HEK293 (cell line): ENCODE measurements at regions not wholly inside any gene's neighbourhood (a gene's known extent, or its start where the extent isn't known, plus 50 kb on each side); places are given as distances from the start of the nearest gene placed in this dataset.

Experiments used
- CTCF ChIA-PET: fragments of 350-600 bp; formaldehyde crosslinking; extraction: SDS; loops from one replicate; lab custom pipeline; 2021; ENCODE audit warnings: antibody characterized with exemption; lab: Yijun Ruan, JAX
- POLR2A ChIA-PET: fragments of 300-600 bp; formaldehyde crosslinking; extraction: SDS; loops from one replicate; lab custom pipeline; 2020; ENCODE audit warnings: antibody characterized with exemption, inconsistent platforms; lab: Yijun Ruan, JAX
- H3K27ac ChIP-seq: fragments of 200-500 bp; sonication (Bioruptor generic); 2 replicates; pipeline ENCODE4 v1.5.1; 2014; ENCODE audit warnings: low read depth, low read length, control low read depth, inconsistent platforms; ENCODE audit errors: extremely low read depth
- H3K36me3 ChIP-seq, 2 experiments: fragments of 200-500 bp in 1 of 2; sonication (Bioruptor generic) in 1 of 2; 1 replicate in 1 of 2; 2 replicates in 1 of 2; pipeline ENCODE4 v1.5.1; 2014 to 2017; ENCODE audit warnings: inconsistent platforms in 2 of 2, low read length in 2 of 2; ENCODE audit not compliant: control insufficient read depth in 2 of 2, insufficient read depth in 1 of 2
- H3K4me1 ChIP-seq: fragments of 200-500 bp; sonication (Bioruptor generic); 2 replicates; pipeline ENCODE4 v1.5.1; 2014; ENCODE audit warnings: mild to moderate bottlenecking, low read length, inconsistent platforms; ENCODE audit not compliant: control insufficient read depth, insufficient read depth
- H3K4me3 ChIP-seq: 2 replicates; pipeline ENCODE4 v1.5.1; 2011; ENCODE audit warnings: low read depth, mild to moderate bottlenecking, control low read depth, low read length, moderate library complexity
- H3K9me3 ChIP-seq: fragments of 200-500 bp; sonication (Bioruptor generic); 2 replicates; pipeline ENCODE4 v1.5.1; 2014; ENCODE audit warnings: low read depth, low read length, inconsistent platforms; ENCODE audit not compliant: control insufficient read depth, insufficient read depth
- FEZF1 ChIP-seq: fragments of 450-650 bp; formaldehyde crosslinking; IDR thresholded peaks from 2 replicates; pipeline ENCODE4 v1.5.1; 2016; ENCODE audit warnings: missing biosample characterization, missing genetic modification characterization
- HOXA7 ChIP-seq: sonication (generic); formaldehyde crosslinking; IDR thresholded peaks from 2 replicates; pipeline ENCODE4 v1.8.1; 2022; ENCODE audit warnings: missing genetic modification reagents, borderline replicate concordance
- SP7 ChIP-seq: fragments of 450-650 bp; formaldehyde crosslinking; IDR thresholded peaks from 2 replicates; pipeline ENCODE4 v1.5.1; 2016; ENCODE audit warnings: missing biosample characterization, missing genetic modification characterization
- ZBTB21 ChIP-seq: fragments of 450-650 bp; formaldehyde crosslinking; IDR thresholded peaks from 2 replicates; pipeline ENCODE4 v1.5.1; 2017; ENCODE audit warnings: missing biosample characterization, missing genetic modification characterization
- ZFHX2 ChIP-seq: fragments of 450-650 bp; formaldehyde crosslinking; conservative IDR thresholded peaks from 2 replicates; pipeline ENCODE4 v1.5.1; 2016; ENCODE audit warnings: missing biosample characterization, missing genetic modification characterization
- ZNF155 ChIP-seq: fragments of 450-650 bp; formaldehyde crosslinking; IDR thresholded peaks from 2 replicates; pipeline ENCODE4 v1.5.1; 2016; ENCODE audit warnings: missing biosample characterization, missing genetic modification characterization
- ZNF19 ChIP-seq: fragments of 450-650 bp; formaldehyde crosslinking; IDR thresholded peaks from 2 replicates; pipeline ENCODE4; 2016; ENCODE audit warnings: missing biosample characterization, missing genetic modification characterization, low read depth
- ZNF2 ChIP-seq: fragments of 450-650 bp; formaldehyde crosslinking; IDR thresholded peaks from 2 replicates; pipeline ENCODE4 v1.5.1; 2016; ENCODE audit warnings: missing biosample characterization, missing genetic modification characterization
- ZNF202 ChIP-seq: fragments of 450-650 bp; formaldehyde crosslinking; IDR thresholded peaks from 2 replicates; pipeline ENCODE4 v1.5.1; 2016; ENCODE audit warnings: missing biosample characterization, missing genetic modification characterization, borderline replicate concordance
- ZNF24 ChIP-seq: fragments of 450-650 bp; formaldehyde crosslinking; IDR thresholded peaks from 2 replicates; pipeline ENCODE4 v1.5.1; 2016; ENCODE audit warnings: missing biosample characterization, missing genetic modification characterization
- ZNF274 ChIP-seq, 2 experiments: fragments of 200-500 bp in 1 of 2; fragments of 450-650 bp in 1 of 2; sonication (Bioruptor generic) in 1 of 2; formaldehyde crosslinking in 1 of 2; IDR thresholded peaks; 2 replicates each; pipeline versions ENCODE4 v1.5.1 to v1.6.1; 2014 to 2016; ENCODE audit warnings: borderline replicate concordance in 1 of 2, inconsistent platforms in 1 of 2, low read length in 1 of 2, missing biosample characterization in 1 of 2, missing genetic modification characterization in 1 of 2
- ZNF302 ChIP-seq: fragments of 450-650 bp; formaldehyde crosslinking; IDR thresholded peaks from 2 replicates; pipeline ENCODE4 v1.5.1; 2016; ENCODE audit warnings: missing biosample characterization, missing genetic modification characterization, low read depth
- ZNF433 ChIP-seq: fragments of 450-650 bp; formaldehyde crosslinking; IDR thresholded peaks from 2 replicates; pipeline ENCODE4 v1.5.1; 2016; ENCODE audit warnings: missing biosample characterization, missing genetic modification characterization, low read depth
- ZNF521 ChIP-seq: fragments of 450-650 bp; formaldehyde crosslinking; IDR thresholded peaks from 2 replicates; pipeline ENCODE4 v1.5.1; 2017; ENCODE audit warnings: missing biosample characterization, mild to moderate bottlenecking, missing genetic modification characterization
- ZNF600 ChIP-seq: fragments of 450-650 bp; formaldehyde crosslinking; IDR thresholded peaks from 2 replicates; pipeline ENCODE4 v1.5.1; 2016; ENCODE audit warnings: missing biosample characterization, missing genetic modification characterization
- ZNF621 ChIP-seq: fragments of 450-650 bp; formaldehyde crosslinking; IDR thresholded peaks from 2 replicates; pipeline ENCODE4 v1.5.1; 2017; ENCODE audit warnings: missing biosample characterization, missing genetic modification characterization
- ZNF660 ChIP-seq: fragments of 450-650 bp; IDR thresholded peaks from 2 replicates; pipeline ENCODE4 v1.5.1; 2018; ENCODE audit warnings: missing biosample characterization, mild to moderate bottlenecking, missing genetic modification characterization
- TF ChIP-seq, protein P1 (sequence below): fragments of 450-650 bp; IDR thresholded peaks from 2 replicates; pipeline ENCODE4 v1.5.1; 2018; ENCODE audit warnings: missing biosample characterization, missing genetic modification characterization
- TF ChIP-seq, protein P2 (sequence below): fragments of 450-650 bp; formaldehyde crosslinking; IDR thresholded peaks from 2 replicates; pipeline ENCODE4 v1.5.1; 2016; ENCODE audit warnings: missing biosample characterization, missing genetic modification characterization

DNA sequence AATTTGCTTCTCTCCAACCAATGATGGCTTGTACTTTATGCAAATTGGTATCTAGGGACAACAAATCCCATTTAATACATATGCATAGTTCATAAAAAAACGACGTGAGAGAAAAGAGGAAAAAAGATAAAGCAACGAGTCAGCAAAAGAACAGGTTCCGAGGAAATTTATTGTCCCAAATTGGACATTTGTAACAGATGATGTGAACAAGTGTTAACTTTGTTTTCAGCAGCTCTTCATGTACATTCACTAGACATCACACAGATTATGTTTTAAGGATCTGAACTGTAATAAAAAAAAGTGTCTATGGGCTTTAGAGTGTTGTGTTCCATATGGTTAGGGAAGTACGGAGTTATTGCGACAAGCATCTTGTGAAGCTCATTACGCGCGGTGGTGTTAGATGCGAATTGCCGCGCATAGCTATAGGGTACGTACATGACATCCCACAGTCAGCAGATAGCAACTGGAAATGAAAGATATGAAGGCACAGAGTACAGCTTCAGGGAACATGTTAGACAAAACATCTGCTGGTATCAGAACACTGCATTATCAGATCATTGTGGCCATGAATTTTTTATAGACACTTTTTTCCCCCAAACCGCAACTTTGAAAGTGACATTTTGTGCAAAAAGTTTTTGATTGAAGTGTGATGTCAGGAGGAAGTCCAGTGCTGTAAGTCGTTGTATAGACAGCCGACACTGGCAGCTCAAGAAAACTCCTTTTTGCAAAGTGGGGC, 1073.1 kb upstream of the FANCL start:
- H3K36me3 ChIP-seq, result no peaks in the 10 kb centered on the region
- ChIA-PET POLR2A (no interaction called here), CTCF (interaction anchor here (3.4 kb wide), 1 partner anchor 12 kb away, joined by 15 read pairs; no protein-coding TSS in a partner anchor)
- no peaks in the 10 kb centered on the region for H3K4me1 ChIP-seq
- TF ChIP-seq ZNF621 (tag by site-specific recombination) (no peak), ZFHX2 (no peak), FEZF1 (tag by site-specific recombination) (no peak), SP7 (tag by site-specific recombination) (no peak), HOXA7 (no peak), ZNF433 (tag by site-specific recombination) (no peak), ZNF600 (tag by site-specific recombination) (no peak)
- TF ChIP-seq, protein P1, sequence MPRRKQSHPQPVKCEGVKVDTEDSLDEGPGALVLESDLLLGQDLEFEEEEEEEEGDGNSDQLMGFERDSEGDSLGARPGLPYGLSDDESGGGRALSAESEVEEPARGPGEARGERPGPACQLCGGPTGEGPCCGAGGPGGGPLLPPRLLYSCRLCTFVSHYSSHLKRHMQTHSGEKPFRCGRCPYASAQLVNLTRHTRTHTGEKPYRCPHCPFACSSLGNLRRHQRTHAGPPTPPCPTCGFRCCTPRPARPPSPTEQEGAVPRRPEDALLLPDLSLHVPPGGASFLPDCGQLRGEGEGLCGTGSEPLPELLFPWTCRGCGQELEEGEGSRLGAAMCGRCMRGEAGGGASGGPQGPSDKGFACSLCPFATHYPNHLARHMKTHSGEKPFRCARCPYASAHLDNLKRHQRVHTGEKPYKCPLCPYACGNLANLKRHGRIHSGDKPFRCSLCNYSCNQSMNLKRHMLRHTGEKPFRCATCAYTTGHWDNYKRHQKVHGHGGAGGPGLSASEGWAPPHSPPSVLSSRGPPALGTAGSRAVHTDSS (tag by site-specific recombination), result no peak
- H3K4me3 ChIP-seq, result no peak overlapping the region
- H3K9me3 ChIP-seq, result no peaks in the 10 kb centered on the region
- H3K27ac ChIP-seq, result no peak overlapping the region

GRCh38 chr2:59312967-59313940, 1072.1 kb upstream of the FANCL start:
- H3K4me1 ChIP-seq, result no peaks in the 10 kb centered on the region
- H3K9me3 ChIP-seq, result no peaks in the 10 kb centered on the region
- H3K27ac ChIP-seq, result no peak overlapping the region
- no peak overlapping the region for H3K4me3 ChIP-seq
- CTCF ChIA-PET, result interaction anchor here (3.4 kb wide), 1 partner anchor 11 kb away, joined by 15 read pairs; no protein-coding TSS in a partner anchor
- TF ChIP-seq ZNF621 (tag by site-specific recombination) (no peak), ZNF202 (tag by site-specific recombination) (no peak), ZBTB21 (tag by site-specific recombination) (no peak), ZNF521 (no peak), ZNF302 (tag by site-specific recombination) (no peak), ZNF660 (tag by site-specific recombination) (no peak), ZNF2 (tag by site-specific recombination) (no peak), ZNF155 (tag by site-specific recombination) (no peak), ZNF24 (tag by site-specific recombination) (no peak), ZNF274 (IDR thresholded peaks at IDR 0.05; ENCODE audit: low read length) (no peak), ZNF274 (tag by site-specific recombination; IDR thresholded peaks at IDR 0.05; ENCODE audit: borderline replicate concordance) (no peak), ZNF19 (tag by site-specific recombination) (no peak)
- TF ChIP-seq, protein P2, sequence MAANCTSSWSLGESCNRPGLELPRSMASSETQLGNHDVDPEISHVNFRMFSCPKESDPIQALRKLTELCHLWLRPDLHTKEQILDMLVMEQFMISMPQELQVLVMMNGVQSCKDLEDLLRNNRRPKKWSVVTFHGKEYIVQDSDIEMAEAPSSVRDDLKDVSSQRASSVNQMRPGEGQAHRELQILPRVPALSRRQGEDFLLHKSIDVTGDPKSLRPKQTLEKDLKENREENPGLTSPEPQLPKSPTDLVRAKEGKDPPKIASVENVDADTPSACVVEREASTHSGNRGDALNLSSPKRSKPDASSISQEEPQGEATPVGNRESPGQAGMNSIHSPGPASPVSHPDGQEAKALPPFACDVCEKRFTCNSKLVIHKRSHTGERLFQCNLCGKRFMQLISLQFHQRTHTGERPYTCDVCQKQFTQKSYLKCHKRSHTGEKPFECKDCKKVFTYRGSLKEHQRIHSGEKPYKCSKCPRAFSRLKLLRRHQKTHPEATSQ (tag by site-specific recombination), result no peak
- TF ChIP-seq, all 188 proteins: peak for 0
- no peaks in the 10 kb centered on the region for H3K36me3 ChIP-seq
- POLR2A ChIA-PET, result no interaction called here
